SK-N-MC (cell line): ENCODE measurements at regions not wholly inside any gene's neighbourhood (a gene's known extent, or its start where the extent isn't known, plus 50 kb on each side); places are given as distances from the start of the nearest gene placed in this dataset.

Source experiments
- DNase-seq: peaks from one replicate; pipeline ENCODE4 v3.0.0-alpha.2; 2011; ENCODE audit warnings: low read depth, low spot score
- H3K27ac ChIP-seq: fragments of 200-600 bp; sonication (generic); 2 replicates; pipeline ENCODE4 v1.5.1; 2016; ENCODE audit warnings: mixed run types
- H3K36me3 ChIP-seq: fragments of 200-600 bp; sonication (generic); 2 replicates; pipeline ENCODE4 v1.6.1; 2017; ENCODE audit warnings: antibody characterized with exemption, low read length, mixed read lengths; ENCODE audit not compliant: insufficient read depth
- H3K4me3 ChIP-seq: fragments of 200-600 bp; sonication (generic); 2 replicates; pipeline ENCODE4 v1.5.1; 2016
- H3K9ac ChIP-seq: fragments of 200-600 bp; sonication (generic); 2 replicates; pipeline ENCODE4 v1.8.0; 2017; ENCODE audit warnings: mixed run types, mixed read lengths; ENCODE audit not compliant: insufficient read length
- H3K9me3 ChIP-seq: fragments of 200-600 bp; sonication (generic); 2 replicates; pipeline ENCODE4 v1.6.1; 2017; ENCODE audit warnings: low read depth, mild to moderate bottlenecking, antibody characterized with exemption, low read length, moderate library complexity, mixed read lengths
- EZH2 ChIP-seq: fragments of 200-600 bp; sonication (generic); IDR thresholded peaks from one replicate; pipeline ENCODE4 v1.6.1; 2017; ENCODE audit warnings: antibody characterized with exemption
- FOXP2 ChIP-seq: optimal IDR thresholded peaks from 2 replicates; pipeline ENCODE3; 2011; ENCODE audit warnings: mild to moderate bottlenecking, moderate library complexity; ENCODE audit not compliant: insufficient read depth; ENCODE audit errors: extremely low read length, control extremely low read depth
- POLR2AphosphoS5 ChIP-seq: IDR thresholded peaks from 2 replicates; pipeline ENCODE4 v1.6.1; 2012; ENCODE audit warnings: mild to moderate bottlenecking, low read depth, low read length, borderline replicate concordance

DNA sequence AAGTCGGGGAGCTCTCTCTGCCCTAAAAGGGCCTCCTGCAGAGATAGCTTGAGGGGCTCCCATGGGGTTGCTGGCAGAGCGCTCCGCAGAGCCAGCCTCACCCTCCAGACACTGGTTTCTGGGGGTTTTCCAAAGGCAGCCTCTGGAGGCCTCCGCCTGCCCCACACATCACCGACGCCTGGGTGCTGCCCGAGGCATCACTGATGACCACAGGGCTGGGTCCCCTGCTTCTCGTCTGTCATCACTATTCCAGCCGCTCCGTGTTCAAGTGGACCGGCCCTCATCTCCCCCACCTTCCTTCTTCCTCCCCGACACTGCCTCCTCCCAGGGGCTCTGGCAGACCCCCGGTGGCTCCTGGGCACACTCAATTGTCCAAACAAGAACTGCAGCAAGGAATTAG is 64.1 kb upstream of the IRX4 start:
- no peak overlapping the region for H3K27ac ChIP-seq
- no peak for TF ChIP-seq EZH2
- H3K9me3 ChIP-seq: no peaks in the 10 kb centered on the region
- DNase-seq: no peak
- no peak overlapping the region for H3K4me3 ChIP-seq
- H3K9ac ChIP-seq: no peak overlapping the region
- no peaks in the 10 kb centered on the region for H3K36me3 ChIP-seq

DNA sequence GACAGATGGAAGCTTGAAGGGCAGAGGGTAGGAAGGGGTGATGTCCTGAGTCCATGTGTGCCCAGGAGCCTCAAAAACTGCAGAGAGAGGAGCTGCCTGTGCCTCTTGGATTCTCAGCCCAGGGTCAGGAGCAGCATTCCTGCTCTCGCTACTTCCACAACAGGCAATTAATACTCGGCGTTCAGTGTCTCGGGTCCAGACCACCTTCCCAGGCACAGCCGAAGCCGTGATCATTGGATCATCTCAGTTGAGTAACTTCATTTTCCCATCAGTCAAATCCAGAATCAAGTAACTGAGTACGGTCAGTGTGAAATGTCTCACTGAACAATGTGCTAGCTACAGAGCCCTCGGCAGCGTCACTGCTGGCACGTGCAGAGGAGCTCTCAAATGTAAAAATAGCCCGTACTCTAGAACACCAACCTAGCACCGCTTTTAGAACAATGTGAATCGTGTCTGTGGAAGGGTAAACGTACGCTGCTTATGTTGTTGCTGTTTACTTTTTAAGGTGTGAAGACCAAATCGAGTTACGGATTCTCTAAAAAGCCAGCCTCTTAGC is 63.5 kb upstream of the IRX4 start:
- no peaks in the 10 kb centered on the region for H3K36me3 ChIP-seq
- H3K9ac ChIP-seq: no peak overlapping the region
- no peak overlapping the region for H3K27ac ChIP-seq
- TF ChIP-seq FOXP2 (no peak), POLR2AphosphoS5 (no peak), EZH2 (no peak)
- no peak for DNase-seq
- H3K4me3 ChIP-seq: no peak overlapping the region
- H3K9me3 ChIP-seq: no peaks in the 10 kb centered on the region

DNA sequence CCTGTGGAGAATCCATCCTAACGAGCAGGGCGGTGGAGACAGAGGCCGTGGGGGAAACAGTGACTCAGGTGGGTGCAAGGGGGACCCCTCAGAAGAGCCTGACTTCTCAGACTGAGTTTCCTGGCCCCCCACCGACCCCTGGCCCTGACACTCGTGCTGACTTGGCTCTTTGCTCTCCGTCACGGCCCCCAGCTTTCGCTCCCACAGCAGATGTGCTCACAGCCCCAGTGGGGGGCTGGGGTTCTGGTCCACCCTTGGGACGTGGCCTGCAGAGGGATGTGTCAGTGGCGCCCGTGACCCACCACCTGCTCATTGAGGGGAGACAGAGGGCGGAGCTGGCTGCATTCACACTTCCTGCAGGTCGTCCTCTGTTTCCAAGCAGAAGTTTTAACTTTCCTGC is 62.9 kb upstream of the IRX4 start:
- no peak overlapping the region for H3K4me3 ChIP-seq
- no peak for DNase-seq
- TF ChIP-seq FOXP2: no peak
- no peak for TF ChIP-seq POLR2AphosphoS5
- no peak for TF ChIP-seq EZH2

DNA sequence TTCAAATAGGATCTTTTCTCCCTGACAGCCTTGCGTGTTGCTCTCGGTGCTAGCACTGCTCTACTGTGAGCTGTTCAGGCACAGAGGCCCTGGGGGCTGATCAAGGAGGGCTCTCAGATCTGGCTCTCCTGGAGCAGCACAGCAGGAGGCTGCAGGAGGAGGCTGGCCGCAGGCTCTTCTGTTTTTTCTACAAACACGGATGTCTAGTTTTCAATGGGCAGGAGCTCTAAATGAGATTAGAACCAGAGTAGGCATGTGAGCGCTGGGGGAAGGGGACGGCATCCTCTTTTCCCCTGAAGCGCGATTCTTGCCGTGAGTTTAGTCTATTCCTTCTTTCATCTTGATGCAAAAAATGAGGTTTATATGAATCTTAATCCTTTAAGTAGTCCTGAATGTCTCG is 61.7 kb upstream of the IRX4 start:
- DNase-seq: no peak
- H3K36me3 ChIP-seq: no peaks in the 10 kb centered on the region
- no peak overlapping the region for H3K27ac ChIP-seq
- no peaks in the 10 kb centered on the region for H3K9me3 ChIP-seq
- no peak overlapping the region for H3K9ac ChIP-seq
- no peak for TF ChIP-seq FOXP2
- TF ChIP-seq EZH2: no peak
- no peak for TF ChIP-seq POLR2AphosphoS5
- H3K4me3 ChIP-seq: no peak overlapping the region

More for the DNA sequence above, 62.9 kb upstream of the IRX4 start:
- Histone ChIP-seq H3K36me3 (no peaks in the 10 kb centered on the region), H3K9me3 (no peaks in the 10 kb centered on the region), H3K9ac (no peak overlapping the region), H3K27ac (no peak overlapping the region)

DNA sequence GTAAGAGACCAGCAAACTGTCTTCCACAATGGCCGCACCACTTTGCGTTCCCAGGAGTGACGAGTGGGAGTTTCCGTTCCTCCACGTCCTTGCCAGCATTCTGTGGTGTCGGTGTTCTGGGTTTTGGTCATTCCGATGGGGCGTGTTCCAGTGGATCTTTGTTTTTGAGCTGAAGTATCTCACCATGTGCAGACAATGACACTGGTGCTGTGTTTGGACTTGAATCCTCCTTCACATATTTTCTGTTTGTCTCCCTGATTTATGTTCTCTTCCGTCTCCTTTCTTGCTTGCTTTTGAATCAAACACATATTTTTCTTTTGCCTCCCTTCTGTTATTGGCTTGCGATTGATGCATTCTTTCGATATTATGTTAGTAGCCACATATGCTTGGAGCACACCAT is 60.8 kb upstream of the IRX4 start:
- H3K36me3 ChIP-seq: no peaks in the 10 kb centered on the region
- DNase-seq: no peak
- H3K27ac ChIP-seq: no peak overlapping the region
- TF ChIP-seq POLR2AphosphoS5 (no peak), EZH2 (no peak), FOXP2 (no peak)
- H3K9ac ChIP-seq: no peak overlapping the region
- no peaks in the 10 kb centered on the region for H3K9me3 ChIP-seq
- H3K4me3 ChIP-seq: no peak overlapping the region

DNA sequence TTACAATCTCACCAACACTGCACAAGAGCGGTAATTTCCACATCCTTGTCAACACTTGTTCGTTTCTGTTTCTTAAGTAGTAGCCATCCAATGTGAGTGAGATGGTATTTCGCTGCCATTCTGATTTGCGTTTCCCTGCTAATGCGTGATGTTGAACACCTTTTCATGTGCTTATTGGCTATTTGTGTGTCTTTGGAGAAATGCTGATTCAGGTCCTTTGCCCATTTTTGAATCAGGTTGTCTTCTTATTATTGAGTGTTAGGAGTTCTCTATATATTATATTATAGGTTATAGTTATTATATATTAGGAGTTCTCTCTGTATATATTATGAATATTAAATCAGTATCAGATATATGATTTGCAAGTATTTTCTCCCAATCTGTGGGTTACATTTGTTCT is 59.9 kb upstream of the IRX4 start:
- DNase-seq: no peak
- no peaks in the 10 kb centered on the region for H3K36me3 ChIP-seq
- H3K4me3 ChIP-seq: no peak overlapping the region
- no peak overlapping the region for H3K27ac ChIP-seq
- no peaks in the 10 kb centered on the region for H3K9me3 ChIP-seq
- H3K9ac ChIP-seq: no peak overlapping the region
- no peak for TF ChIP-seq EZH2
- TF ChIP-seq FOXP2: no peak
- TF ChIP-seq POLR2AphosphoS5: no peak

DNA sequence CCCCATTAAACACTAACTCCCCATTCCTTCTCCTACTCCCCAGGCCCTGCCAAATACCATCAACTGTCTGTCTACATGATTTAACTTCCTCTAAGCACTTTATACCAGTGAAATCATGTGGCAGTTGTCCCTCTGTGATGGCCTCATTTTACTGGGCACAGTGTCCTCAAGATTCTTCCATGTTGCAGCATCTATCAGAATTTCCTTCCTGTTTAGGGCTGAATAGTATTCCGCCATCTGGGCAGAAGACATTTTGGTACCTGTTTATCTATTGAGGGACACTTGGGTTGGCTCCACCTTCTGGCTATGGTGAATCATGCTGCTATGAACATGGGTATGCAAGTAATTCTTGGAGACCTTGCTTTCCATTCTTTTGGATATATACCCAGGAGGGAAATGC is 59.4 kb upstream of the IRX4 start:
- H3K36me3 ChIP-seq: no peaks in the 10 kb centered on the region
- no peak overlapping the region for H3K27ac ChIP-seq
- H3K9me3 ChIP-seq: no peaks in the 10 kb centered on the region
- no peak overlapping the region for H3K9ac ChIP-seq
- H3K4me3 ChIP-seq: no peak overlapping the region
- DNase-seq: no peak
- TF ChIP-seq FOXP2: no peak
- no peak for TF ChIP-seq POLR2AphosphoS5
- no peak for TF ChIP-seq EZH2

DNA sequence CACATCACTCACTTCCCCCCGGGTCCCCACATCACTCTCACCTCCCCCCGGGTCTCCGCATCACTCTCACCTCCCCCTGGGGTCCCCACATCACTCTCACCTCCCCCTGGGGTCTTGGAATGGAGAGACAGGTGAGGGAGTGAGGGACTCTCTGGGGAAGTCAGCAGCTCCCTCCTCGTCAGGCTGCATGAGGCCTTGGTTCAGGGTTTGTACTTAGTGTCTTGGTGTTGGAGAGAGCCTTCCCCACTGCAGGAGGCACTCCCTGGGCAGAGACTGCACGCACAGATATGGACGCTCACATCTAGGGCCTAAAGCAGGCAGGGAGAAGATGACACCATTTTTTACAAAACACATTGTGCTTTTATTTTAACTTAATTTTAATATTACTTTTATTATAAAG is 56.5 kb upstream of the IRX4 start:
- Histone ChIP-seq H3K9ac (no peak overlapping the region), H3K27ac (no peak overlapping the region), H3K4me3 (no peak overlapping the region), H3K36me3 (no peaks in the 10 kb centered on the region), H3K9me3 (no peaks in the 10 kb centered on the region)
- DNase-seq: no peak
- TF ChIP-seq EZH2 (no peak), FOXP2 (no peak)

DNA sequence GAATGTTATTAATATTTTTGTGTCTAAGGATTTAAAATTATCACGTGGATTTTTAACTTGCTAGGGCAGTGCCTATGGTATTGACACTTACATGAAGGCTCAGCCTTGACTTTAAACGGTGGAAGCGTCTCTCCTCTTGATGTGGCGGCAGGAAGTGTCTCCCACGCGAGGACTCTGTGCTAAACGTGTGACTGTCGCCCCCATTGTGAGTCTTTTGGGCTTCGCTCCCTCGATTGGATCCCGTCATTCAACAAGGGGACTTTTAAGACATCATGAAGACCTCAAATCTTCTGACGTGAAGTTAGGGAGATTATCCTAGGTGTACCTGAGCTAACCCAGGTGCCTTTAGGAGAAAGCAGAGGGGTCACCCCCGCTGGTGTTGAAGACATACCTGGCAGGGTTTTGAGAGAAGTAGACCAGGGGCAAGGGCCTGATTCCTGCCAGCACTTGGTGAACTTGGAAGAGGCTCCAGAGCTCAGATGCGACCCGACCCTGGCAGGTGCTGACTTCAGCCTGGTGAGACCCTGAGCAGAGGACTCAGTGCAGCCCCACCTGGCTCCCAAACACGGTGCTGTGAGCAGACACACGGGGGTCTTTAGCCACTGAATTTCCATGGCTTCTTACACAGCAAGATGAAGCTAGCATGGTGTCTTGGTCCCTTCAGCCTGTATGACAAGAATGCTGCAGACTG is 55.7 kb upstream of the IRX4 start:
- Histone ChIP-seq H3K36me3 (no peaks in the 10 kb centered on the region), H3K9me3 (no peaks in the 10 kb centered on the region), H3K4me3 (no peak overlapping the region), H3K9ac (no peak overlapping the region), H3K27ac (no peak overlapping the region)
- TF ChIP-seq POLR2AphosphoS5 (no peak), EZH2 (no peak), FOXP2 (no peak)
- DNase-seq: no peak
